NCI-H345 (cell line): ENCODE measurements at regions not wholly inside any gene's neighbourhood (a gene's known extent, or its start where the extent isn't known, plus 50 kb on each side); places are given as distances from the start of the nearest gene placed in this dataset.

Source experiments
- DNase-seq: peaks from one replicate; lab custom pipeline; 2025; lab: John Stamatoyannopoulos, UW

- DNase-seq: no peak
These were observed 1938.8 kb downstream of the TP53TG3F start for GRCh38 chr16:35398180-35398579.

GRCh38 chr16:35399133-35399532 is 1939.7 kb downstream of the TP53TG3F start:
- no peak for DNase-seq

GRCh38 chr16:35404273-35404672 is 1944.9 kb downstream of the TP53TG3F start:
- no peak for DNase-seq

- no peak for DNase-seq
These were observed 1946.1 kb downstream of the TP53TG3F start for GRCh38 chr16:35405526-35405925.

GRCh38 chr16:35409503-35409902 is 1950.1 kb downstream of the TP53TG3F start:
- no peak for DNase-seq

GRCh38 chr16:35410438-35410837 is 1951.0 kb downstream of the TP53TG3F start:
- DNase-seq: no peak

- DNase-seq: no peak
These were observed 1951.7 kb downstream of the TP53TG3F start for GRCh38 chr16:35411156-35411555.

GRCh38 chr16:35414139-35414538 is 1954.7 kb downstream of the TP53TG3F start:
- no peak for DNase-seq

GRCh38 chr16:35414563-35414962 is 1955.2 kb downstream of the TP53TG3F start:
- DNase-seq: no peak

GRCh38 chr16:35425270-35425669 is 1965.9 kb downstream of the TP53TG3F start:
- DNase-seq: no peak

- no peak for DNase-seq
These were observed 1972.6 kb downstream of the TP53TG3F start for GRCh38 chr16:35431829-35432663.

- no peak for DNase-seq
These were observed 1981.5 kb downstream of the TP53TG3F start for GRCh38 chr16:35440875-35441274.

GRCh38 chr16:35447010-35447558 is 1987.7 kb downstream of the TP53TG3F start:
- DNase-seq: no peak

GRCh38 chr16:35449663-35450062 is 1990.3 kb downstream of the TP53TG3F start:
- DNase-seq: no peak

- DNase-seq: no peak
These were observed 1991.2 kb downstream of the TP53TG3F start for GRCh38 chr16:35450648-35451047.

GRCh38 chr16:35452471-35452870 is 1993.1 kb downstream of the TP53TG3F start:
- no peak for DNase-seq

- DNase-seq: no peak
These were observed 2003.9 kb downstream of the TP53TG3F start for GRCh38 chr16:35463358-35463757.

- no peak for DNase-seq
These were observed 2020.9 kb downstream of the TP53TG3F start for GRCh38 chr16:35480361-35480760.

- no peak for DNase-seq
These were observed 2021.6 kb downstream of the TP53TG3F start for GRCh38 chr16:35480988-35481387.

- no peak for DNase-seq
These were observed 2026.5 kb downstream of the TP53TG3F start for GRCh38 chr16:35485915-35486314.

- no peak for DNase-seq
These were observed 2032.8 kb downstream of the TP53TG3F start for GRCh38 chr16:35492225-35492624.

- no peak for DNase-seq
These were observed 2038.0 kb downstream of the TP53TG3F start for GRCh38 chr16:35497399-35497798.

GRCh38 chr16:35506018-35506897 is 2046.8 kb downstream of the TP53TG3F start:
- DNase-seq: no peak
